GM21717 (cell line): ENCODE measurements at regions not wholly inside any gene's neighbourhood (a gene's known extent, or its start where the extent isn't known, plus 50 kb on each side); places are given as distances from the start of the nearest gene placed in this dataset.

Source experiments
- ATAC-seq: cut with Tn5 transposase; IDR thresholded peaks from one replicate; pipeline ENCODE4 v1.9.1; 2021; ENCODE audit warnings: mild to moderate bottlenecking, moderate library complexity; ENCODE audit not compliant: unreplicated experiment

- ATAC-seq: no peak
Measured at GRCh38 chr1:59219916-59220315, 77.0 kb upstream of the FGGY start.

GRCh38 chr1:59220356-59220755 lies 76.5 kb upstream of the FGGY start:
- ATAC-seq: no peak

- no peak for ATAC-seq
Measured at GRCh38 chr1:59223198-59223597, 73.7 kb upstream of the FGGY start.

GRCh38 chr1:59223989-59224634 lies 72.8 kb upstream of the FGGY start:
- ATAC-seq: no peak

GRCh38 chr1:59225594-59226316 lies 71.1 kb upstream of the FGGY start:
- no peak for ATAC-seq

DNA sequence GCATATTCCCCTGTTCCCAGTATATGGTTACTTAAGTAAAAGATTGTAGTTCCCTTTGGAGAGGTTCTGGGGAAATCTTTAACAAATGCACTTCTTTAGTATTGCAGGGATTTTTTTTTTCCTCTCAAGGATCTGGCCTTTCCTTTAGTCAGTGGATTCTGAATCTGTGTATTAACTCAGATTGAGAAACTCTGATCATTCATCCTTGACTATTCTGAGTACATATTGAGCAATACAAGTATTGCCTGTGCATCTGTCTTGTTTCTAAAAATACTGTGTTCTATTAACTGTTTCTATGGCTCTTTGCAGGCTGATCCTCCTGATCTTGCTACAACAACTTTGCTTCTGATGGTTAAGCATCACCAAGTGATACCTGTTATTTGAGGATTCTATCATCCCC lies 67.8 kb upstream of the FGGY start:
- no peak for ATAC-seq

DNA sequence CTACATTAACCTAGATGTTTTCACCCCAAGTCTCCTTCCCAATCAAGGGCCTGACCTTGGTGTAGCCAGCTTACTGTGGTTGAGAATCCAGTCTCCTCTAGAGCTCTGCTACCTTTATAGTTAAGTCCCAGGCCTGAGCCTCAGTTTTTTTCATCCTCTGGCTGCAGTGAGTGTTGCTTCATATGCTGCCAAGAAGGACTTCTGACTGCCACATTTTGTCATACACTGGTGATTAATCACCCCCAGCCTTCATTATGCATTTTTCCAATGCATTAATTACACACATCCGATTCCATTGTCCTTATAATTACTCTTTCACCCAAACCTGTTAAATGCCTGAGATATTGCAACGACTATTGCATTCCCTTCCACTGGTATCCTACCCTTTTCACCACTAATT lies 66.3 kb upstream of the FGGY start:
- no peak for ATAC-seq

- ATAC-seq: no peak
Measured at GRCh38 chr1:59232216-59232615, 64.7 kb upstream of the FGGY start.

DNA sequence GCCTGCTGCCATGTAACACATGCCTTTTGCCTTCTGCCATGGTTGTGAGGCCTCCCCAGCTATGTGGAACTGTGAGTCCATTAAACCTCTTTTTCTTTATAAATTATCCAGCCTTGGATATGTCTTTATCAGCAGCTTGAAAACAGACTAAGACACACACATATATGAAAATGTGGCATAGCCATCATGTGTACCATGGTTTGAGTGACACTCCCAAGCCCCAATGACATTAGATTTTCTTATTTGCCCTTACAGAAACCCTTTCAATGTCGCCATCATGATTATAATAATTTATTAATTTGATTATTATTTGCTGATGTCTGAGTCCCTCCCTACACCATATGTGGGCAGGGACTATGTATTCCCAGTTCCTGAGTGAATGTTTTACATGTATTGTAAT lies 63.5 kb upstream of the FGGY start:
- ATAC-seq: no peak

GRCh38 chr1:59236721-59237545 lies 60.0 kb upstream of the FGGY start:
- no peak for ATAC-seq

DNA sequence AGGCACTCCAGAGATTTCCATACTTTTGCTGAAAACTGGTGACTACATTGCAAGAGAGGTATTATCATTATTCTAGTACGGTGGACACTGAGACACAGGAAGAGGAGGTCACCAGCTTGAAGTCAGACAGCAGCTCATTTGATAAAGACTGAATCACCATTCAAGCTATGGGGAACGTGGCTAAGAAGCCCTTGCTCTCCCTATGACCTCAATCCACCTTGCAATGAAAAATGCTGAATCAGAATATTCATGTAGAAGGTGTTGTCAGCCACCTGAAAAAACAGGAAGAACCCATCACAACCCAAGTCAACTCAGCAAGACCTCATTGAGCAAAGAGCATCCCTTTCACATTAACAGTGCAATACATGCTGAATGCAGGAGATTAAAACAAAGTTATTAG lies 59.0 kb upstream of the FGGY start:
- no peak for ATAC-seq

DNA sequence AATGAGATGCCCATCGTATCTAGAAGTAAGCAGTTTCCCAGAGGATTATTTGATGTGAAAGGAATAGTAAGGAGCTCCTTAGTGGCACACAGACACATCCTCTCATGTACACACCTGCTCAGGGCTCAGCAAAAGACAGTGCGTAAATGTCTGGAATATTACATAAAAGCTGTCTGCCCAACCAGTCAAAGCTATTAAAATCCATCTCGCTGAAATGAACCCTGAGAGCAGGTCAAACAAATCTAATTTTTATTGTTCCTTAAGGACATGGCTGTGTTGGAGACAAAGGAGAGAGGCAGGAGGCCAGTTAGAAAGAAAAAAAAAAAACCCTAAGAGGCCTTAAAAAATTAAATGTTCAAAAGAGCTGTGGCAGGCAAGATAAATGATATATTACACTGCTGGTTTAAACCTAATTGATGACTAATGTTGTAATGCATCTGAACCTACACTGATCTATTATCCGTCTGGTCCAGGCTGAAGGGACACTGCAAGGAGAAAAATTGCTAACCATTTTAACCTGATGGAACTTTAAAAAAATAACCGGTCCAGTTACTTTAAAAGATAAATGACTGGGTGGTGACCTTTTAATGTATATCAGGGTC lies 58.5 kb upstream of the FGGY start:
- ATAC-seq: no peak

DNA sequence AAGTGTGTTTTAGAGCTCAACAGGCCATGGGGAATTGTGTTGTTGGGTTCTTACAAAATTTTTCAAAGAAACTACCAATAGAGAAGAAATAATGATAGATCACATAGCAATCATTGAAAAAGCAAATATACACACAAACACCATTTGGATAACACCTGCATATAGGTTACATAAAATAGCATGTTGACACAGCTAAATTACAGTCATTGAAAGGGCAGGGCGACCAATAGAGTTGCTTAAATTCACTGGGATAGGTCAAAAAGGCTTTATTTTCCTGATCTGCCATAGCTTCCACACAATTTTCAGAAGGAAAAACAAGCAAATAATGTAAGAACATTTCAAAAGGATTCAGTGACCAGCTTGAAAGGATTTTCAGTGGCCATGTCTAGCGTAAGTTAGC lies 57.9 kb upstream of the FGGY start:
- ATAC-seq: no peak

DNA sequence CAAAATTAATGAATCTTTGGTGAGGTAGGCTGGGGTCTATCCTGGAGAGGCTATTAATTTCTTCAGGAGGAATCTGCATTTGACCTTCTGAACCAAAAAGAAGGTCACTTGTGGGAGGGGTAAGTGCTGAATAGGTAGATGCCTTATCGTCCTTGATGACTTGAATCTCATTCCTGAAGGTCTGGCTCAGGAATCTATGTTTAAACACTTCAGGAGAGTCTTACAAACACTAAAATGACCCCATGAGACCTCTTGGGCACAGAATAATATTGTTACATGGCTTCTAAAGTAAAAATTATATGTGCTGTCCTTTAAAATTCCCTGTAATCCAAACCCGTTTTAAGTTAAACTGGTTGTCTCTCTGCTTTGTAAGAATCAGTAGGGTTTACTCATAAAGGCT lies 55.0 kb upstream of the FGGY start:
- no peak for ATAC-seq

DNA sequence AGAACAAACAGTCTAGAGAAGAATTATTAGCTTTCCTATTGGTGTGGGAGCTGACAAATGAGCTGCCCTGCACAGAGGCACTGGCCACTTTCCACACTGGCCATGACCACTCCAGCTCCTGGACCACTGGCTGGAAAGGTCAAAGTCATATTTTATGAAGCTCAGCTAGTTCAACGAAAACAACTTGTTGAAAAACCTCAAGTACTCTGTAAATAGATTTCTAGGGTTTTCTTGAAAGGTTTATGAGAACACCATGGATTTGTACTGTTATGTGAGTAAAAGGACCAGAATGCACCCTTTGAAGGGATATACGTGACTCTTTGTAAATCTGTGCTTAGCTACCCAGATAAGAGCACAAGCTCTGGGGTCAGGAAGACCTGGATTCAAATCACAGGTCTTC lies 54.5 kb upstream of the FGGY start:
- ATAC-seq: no peak

GRCh38 chr1:59243550-59243949 lies 53.3 kb upstream of the FGGY start:
- ATAC-seq: no peak

- no peak for ATAC-seq
Measured at GRCh38 chr1:59243978-59244377, 52.9 kb upstream of the FGGY start.

- ATAC-seq: no peak
Measured at GRCh38 chr1:59244891-59245290, 52.0 kb upstream of the FGGY start.
